Right lobe of liver (tissue), 4 donors: ENCODE measurements at regions not wholly inside any gene's neighbourhood (a gene's known extent, or its start where the extent isn't known, plus 50 kb on each side); places are given as distances from the start of the nearest gene placed in this dataset.

Experiments used
- POLR2A ChIP-seq: fragments of 450-650 bp; IDR thresholded peaks from one replicate; pipeline ENCODE4 v1.6.1; 2017; ENCODE audit warnings: antibody characterized with exemption, mild to moderate bottlenecking
- TF ChIP-seq, protein P1 (sequence below), 4 donors: fragments of 200-600 bp in 3 of 4; fragments of 450-650 bp in 1 of 4; IDR thresholded peaks; one replicate each; pipeline versions ENCODE4 v1.5.1 to v1.8.0; 2016 to 2022; ENCODE audit warnings: antibody characterized with exemption in 4 of 4, mild to moderate bottlenecking in 2 of 4
- donor health status: DM: no; HTN: no; CAD: no.
- donor health status: DM: no; HTN: no; CAD: no.
- donor health status: DM: no; HTN: yes; CAD: no.

DNA sequence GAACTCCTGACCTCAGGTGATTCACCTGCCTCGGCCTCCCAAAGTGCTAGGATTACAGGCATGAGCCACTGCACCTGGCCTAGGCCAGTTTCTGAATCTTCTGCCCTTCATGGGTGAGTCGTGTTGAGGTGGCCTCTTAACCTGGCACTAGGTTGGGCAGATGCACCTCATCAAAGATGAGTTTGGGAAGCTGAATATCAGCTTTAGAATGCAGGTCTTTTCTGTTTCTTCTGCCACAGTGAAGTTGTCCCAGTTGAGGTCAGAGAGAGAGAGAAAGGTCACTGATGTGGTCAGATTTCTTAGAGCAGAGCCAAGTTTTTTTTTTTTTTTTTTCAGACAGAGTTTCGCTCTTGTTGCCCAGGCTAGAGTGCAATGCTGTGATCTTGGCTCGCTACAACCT is 111.3 kb upstream of the WSCD1 start:
- no peak for TF ChIP-seq POLR2A
- TF ChIP-seq, protein P1, sequence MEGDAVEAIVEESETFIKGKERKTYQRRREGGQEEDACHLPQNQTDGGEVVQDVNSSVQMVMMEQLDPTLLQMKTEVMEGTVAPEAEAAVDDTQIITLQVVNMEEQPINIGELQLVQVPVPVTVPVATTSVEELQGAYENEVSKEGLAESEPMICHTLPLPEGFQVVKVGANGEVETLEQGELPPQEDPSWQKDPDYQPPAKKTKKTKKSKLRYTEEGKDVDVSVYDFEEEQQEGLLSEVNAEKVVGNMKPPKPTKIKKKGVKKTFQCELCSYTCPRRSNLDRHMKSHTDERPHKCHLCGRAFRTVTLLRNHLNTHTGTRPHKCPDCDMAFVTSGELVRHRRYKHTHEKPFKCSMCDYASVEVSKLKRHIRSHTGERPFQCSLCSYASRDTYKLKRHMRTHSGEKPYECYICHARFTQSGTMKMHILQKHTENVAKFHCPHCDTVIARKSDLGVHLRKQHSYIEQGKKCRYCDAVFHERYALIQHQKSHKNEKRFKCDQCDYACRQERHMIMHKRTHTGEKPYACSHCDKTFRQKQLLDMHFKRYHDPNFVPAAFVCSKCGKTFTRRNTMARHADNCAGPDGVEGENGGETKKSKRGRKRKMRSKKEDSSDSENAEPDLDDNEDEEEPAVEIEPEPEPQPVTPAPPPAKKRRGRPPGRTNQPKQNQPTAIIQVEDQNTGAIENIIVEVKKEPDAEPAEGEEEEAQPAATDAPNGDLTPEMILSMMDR (IDR thresholded peaks at IDR 0.05) = no peak
